Left lung (tissue), 4 donors: ENCODE measurements at regions not wholly inside any gene's neighbourhood (a gene's known extent, or its start where the extent isn't known, plus 50 kb on each side); places are given as distances from the start of the nearest gene placed in this dataset.

Experiments
- ATAC-seq: fragments of 200-7000 bp; cut with Tn5 transposase; one replicate; pipeline ENCODE4 v1.9.1; 2020; ENCODE audit warnings: moderate library complexity
- DNase-seq, 4 donors: peaks; one replicate each; pipeline ENCODE4 v3.0.0-alpha.2; 2013 to 2020
- H3K27ac ChIP-seq, 2 donors: fragments of 200-600 bp; sonication (generic) in 1 of 2; one replicate each; pipeline versions ENCODE4 v1.5.0 to v1.8.0; 2020 to 2021
- H3K27me3 ChIP-seq, 2 donors: fragments of 200-600 bp; sonication (generic) in 1 of 2; one replicate each; pipeline versions ENCODE4 v1.5.0 to v1.8.0; 2020 to 2021
- H3K36me3 ChIP-seq, 2 donors: fragments of 200-600 bp; sonication (generic) in 1 of 2; one replicate each; pipeline versions ENCODE4 v1.5.0 to v1.8.0; 2020 to 2021
- H3K4me1 ChIP-seq, 2 donors: fragments of 200-600 bp; one replicate each; pipeline ENCODE4 v1.8.0; 2021
- H3K4me3 ChIP-seq, 2 donors: fragments of 200-600 bp; sonication (generic) in 1 of 2; one replicate each; pipeline versions ENCODE4 v1.5.0 to v1.8.0; 2020 to 2021; ENCODE audit warnings: mild to moderate bottlenecking in 1 of 2
- H3K9me3 ChIP-seq, 2 donors: fragments of 200-600 bp; sonication (generic) in 1 of 2; one replicate each; pipeline versions ENCODE4 v1.5.0 to v1.8.0; 2020 to 2021
- intact Hi-C, 2 donors: fragments of 100-400 bp; cut with DNase I; formaldehyde crosslinking; loops; one replicate each; pipeline versions ENCODE4 v1.11.2 to v1.14.2; 2022
- TF ChIP-seq, protein P1 (sequence below), 2 donors: fragments of 200-600 bp; sonication (generic) in 1 of 2; IDR thresholded peaks; one replicate each; pipeline versions ENCODE4 v1.5.0 to v1.8.0; 2021; ENCODE audit warnings: antibody characterized with exemption in 2 of 2
- donor health status: DM: no; HTN: yes; CAD: no.
- donor health status: DM: no; HTN: no; CAD: no.

DNA sequence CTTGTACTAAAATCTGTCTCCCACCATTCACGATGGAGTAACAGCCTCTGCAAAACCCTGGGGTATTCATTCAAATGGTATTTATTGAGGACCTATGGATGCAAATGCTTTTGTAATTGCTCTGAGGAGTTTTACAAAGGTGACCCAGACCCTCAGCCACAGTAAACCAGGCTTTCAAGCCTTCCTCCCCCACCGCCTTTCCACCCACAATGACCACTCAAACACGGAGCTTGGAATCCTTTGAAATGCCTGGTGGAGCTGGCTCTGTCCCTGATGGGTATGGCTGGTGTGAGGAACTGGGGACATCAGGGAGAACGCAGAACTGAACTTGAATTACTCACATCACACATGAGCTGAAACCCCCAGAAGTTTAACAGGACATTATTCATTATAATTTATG is 246.4 kb downstream of the CDH26 start:
- no peak overlapping the region for H3K4me3 ChIP-seq
- H3K36me3 ChIP-seq = no peaks in the 10 kb centered on the region
- TF ChIP-seq, protein P1, sequence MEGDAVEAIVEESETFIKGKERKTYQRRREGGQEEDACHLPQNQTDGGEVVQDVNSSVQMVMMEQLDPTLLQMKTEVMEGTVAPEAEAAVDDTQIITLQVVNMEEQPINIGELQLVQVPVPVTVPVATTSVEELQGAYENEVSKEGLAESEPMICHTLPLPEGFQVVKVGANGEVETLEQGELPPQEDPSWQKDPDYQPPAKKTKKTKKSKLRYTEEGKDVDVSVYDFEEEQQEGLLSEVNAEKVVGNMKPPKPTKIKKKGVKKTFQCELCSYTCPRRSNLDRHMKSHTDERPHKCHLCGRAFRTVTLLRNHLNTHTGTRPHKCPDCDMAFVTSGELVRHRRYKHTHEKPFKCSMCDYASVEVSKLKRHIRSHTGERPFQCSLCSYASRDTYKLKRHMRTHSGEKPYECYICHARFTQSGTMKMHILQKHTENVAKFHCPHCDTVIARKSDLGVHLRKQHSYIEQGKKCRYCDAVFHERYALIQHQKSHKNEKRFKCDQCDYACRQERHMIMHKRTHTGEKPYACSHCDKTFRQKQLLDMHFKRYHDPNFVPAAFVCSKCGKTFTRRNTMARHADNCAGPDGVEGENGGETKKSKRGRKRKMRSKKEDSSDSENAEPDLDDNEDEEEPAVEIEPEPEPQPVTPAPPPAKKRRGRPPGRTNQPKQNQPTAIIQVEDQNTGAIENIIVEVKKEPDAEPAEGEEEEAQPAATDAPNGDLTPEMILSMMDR (IDR thresholded peaks at IDR 0.05) = no peak
- no peak for DNase-seq
- H3K27me3 ChIP-seq = no peaks in the 10 kb centered on the region
- ATAC-seq = no peak
- H3K9me3 ChIP-seq = no peaks in the 10 kb centered on the region
- intact Hi-C loops = no loop called here
- no peaks in the 10 kb centered on the region for H3K4me1 ChIP-seq
- H3K27ac ChIP-seq = no peak overlapping the region

DNA sequence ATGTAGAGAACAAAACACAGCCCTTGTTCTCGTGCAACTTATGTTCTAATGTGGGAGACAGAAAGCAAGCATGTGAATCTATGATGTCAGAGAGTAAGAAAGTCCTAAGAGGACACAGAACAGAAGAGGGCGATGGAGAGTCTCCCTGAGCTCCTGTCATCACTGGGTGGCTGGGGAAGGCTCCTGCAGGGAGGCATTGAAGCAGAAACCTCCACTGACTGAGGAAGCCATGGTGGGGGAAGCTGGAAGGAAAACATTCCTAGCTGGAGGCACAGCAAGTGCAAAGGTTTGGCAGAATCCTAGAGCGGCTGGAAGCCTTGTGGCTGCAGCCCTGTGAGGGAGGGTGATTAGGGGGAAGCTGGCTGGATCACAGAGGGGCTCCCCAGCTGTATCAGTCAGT is 248.0 kb downstream of the CDH26 start:
- intact Hi-C loops = no loop called here
- Histone ChIP-seq H3K9me3 (no peaks in the 10 kb centered on the region), H3K27ac (no peak overlapping the region), H3K4me1 (no peaks in the 10 kb centered on the region), H3K4me3 (no peak overlapping the region), H3K36me3 (no peaks in the 10 kb centered on the region), H3K27me3 (peaks cover 0 to 4% of the 10 kb centered on the region in 2 donors)
- DNase-seq = peak in 1 of 4 donors; percentile 24
- ATAC-seq = peak; percentile 61
- TF ChIP-seq, protein P1 (IDR thresholded peaks at IDR 0.05) = no peak

DNA sequence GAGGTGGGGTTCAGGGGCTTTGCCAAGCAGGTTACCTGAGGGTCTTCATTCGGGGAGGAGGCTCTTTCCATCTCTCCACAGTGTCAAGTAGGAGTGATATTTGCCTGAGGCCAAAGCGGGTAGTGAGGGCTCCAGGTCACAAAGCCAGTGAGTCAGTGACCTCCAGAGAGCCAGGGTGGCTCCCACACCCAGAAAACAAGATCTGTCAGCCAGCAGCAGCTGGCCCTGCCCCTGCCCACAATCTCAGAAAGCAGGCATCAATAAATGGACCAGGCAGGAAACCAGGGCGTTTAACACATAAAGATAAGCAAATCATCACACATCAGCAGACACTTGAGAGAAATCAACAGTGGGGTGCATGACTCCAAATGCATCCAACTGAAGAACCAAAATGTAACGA is 250.8 kb downstream of the CDH26 start:
- peaks cover 0 to 4% of the 10 kb centered on the region in 2 donors for H3K27me3 ChIP-seq
- no peak for ATAC-seq
- H3K27ac ChIP-seq = no peak overlapping the region
- H3K4me3 ChIP-seq = no peak overlapping the region
- H3K36me3 ChIP-seq = no peaks in the 10 kb centered on the region
- no peaks in the 10 kb centered on the region for H3K9me3 ChIP-seq
- intact Hi-C loops = no loop called here
- no peak for DNase-seq
- TF ChIP-seq, protein P1 (IDR thresholded peaks at IDR 0.05) = no peak
- H3K4me1 ChIP-seq = no peaks in the 10 kb centered on the region

DNA sequence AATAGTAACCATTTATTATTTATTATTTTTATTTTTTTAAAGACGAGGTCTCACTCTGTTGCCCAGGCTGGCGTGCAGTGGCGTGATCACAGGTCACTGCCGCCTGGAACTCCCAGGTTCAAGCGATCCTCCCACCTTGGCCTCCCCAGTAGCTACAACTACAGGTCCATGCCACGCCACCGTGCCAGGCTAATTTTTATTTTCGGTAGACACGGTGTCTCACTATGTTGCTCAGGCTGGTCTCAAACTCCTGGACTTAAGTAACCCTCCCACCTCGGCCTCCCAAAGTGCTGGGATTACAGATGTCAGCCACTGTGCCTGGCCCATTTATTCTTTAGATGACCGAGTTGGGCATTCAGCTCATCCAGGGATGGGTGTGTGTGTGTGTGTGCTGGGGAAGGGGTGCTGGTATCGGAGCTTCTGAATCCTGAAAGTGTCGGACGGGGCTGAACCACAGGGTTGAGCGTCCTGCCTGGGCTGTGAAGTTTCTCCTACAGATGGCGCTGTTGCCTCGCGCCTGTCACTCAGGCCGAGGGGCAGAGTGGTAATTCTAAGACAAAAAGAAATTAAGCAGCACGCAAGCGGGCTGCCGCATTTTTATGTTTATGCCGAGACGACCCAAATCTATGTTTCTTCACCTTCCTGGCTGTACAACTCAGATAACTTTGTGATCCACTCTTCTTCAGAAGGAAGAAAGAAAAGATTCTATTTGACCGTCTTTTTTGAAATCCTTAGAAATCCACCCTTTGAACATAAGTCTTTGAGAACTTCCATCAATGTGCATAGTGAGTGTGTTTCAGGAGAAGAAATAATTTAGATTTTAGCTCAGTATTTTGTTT is 252.8 kb downstream of the CDH26 start:
- peak; percentile 60 to 89 (median 80) for DNase-seq
- Histone ChIP-seq H3K4me1 (no peaks in the 10 kb centered on the region), H3K27me3 (peaks cover 0 to 4% of the 10 kb centered on the region in 2 donors), H3K9me3 (no peaks in the 10 kb centered on the region), H3K27ac (no peak overlapping the region), H3K36me3 (no peaks in the 10 kb centered on the region), H3K4me3 (no peak overlapping the region)
- intact Hi-C loops = no loop called here
- TF ChIP-seq, protein P1 (IDR thresholded peaks at IDR 0.05) = peak; percentile 80 to 83
- ATAC-seq = peak; percentile 96

DNA sequence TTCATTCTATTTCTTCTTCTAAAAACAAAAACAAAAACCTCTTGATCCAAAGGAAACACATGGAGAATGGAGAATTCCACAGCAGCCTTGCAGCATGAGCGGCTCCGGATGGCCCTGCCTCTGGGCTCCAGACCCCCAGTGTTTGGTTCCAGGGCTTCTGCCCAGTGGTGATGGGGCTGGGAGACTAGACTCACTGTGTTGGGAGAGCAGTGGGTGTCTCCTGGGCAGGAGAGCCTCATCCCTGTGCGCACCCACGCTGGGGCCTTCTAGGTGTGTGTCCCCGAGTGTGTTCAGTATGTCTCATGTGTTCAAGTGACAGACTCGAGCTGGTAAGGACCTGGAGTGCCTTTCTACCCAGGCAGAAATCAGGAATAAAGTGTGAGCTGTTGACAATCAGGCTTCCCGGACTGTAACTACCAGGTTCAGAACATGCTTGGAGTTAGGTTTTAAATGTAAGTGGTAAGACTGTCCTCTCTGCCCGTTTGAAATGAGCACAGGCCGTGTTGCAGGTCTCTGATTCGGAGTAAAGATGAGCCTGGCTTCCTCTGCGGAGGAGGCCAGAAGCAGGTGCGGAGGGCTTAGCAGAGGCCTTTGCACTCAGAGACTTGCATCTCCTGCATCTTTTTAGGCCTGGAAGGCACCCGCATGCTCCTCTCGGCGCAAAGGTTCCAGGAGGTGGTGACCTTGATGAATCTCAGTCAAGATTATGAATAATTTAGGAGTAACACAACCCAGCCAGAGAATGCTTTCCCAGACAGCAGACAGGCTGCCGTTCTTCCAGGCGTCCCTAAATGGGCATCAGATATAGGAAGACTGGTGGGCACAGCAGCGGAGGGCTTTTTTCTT is 253.6 kb downstream of the CDH26 start:
- Histone ChIP-seq H3K4me1 (no peaks in the 10 kb centered on the region), H3K36me3 (no peaks in the 10 kb centered on the region), H3K27ac (no peak overlapping the region), H3K27me3 (peaks cover 0 to 4% of the 10 kb centered on the region in 2 donors), H3K4me3 (no peak overlapping the region), H3K9me3 (no peaks in the 10 kb centered on the region)
- DNase-seq (no peak), ATAC-seq (peak; percentile 13)
- TF ChIP-seq, protein P1 (IDR thresholded peaks at IDR 0.05) = no peak
- intact Hi-C loops = no loop called here
